PFSK-1 (cell line): ENCODE measurements at regions not wholly inside any gene's neighbourhood (a gene's known extent, or its start where the extent isn't known, plus 50 kb on each side); places are given as distances from the start of the nearest gene placed in this dataset.

Experiments used
- REST ChIP-seq, 2 experiments: IDR thresholded peaks; 2 replicates each; pipeline versions ENCODE4 v1.6.1 to v1.8.0; 2011 to 2012; ENCODE audit warnings: low read depth in 2 of 2, low read length in 2 of 2, control low read depth in 1 of 2, inconsistent platforms in 1 of 2, mild to moderate bottlenecking in 1 of 2, moderate library complexity in 1 of 2; ENCODE audit not compliant: insufficient read depth in 1 of 2
- TAF1 ChIP-seq: IDR thresholded peaks from 2 replicates; pipeline ENCODE4 v1.6.1; 2012; ENCODE audit warnings: low read length, control low read depth, borderline replicate concordance; ENCODE audit not compliant: insufficient read depth

- TF ChIP-seq TAF1 (no peak), REST (IDR thresholded peaks at IDR 0.05; ENCODE audit: insufficient read depth in 1 of 2, low read depth in 2 of 2, low read length in 2 of 2) (no peak)
Observed at GRCh38 chr13:67620665-67621064, 390.5 kb upstream of the PCDH9 start.
